Gastroesophageal sphincter (tissue), 3 donors: ENCODE measurements at regions not wholly inside any gene's neighbourhood (a gene's known extent, or its start where the extent isn't known, plus 50 kb on each side); places are given as distances from the start of the nearest gene placed in this dataset.

Experiments used
- CTCF ChIP-seq, 4 experiments: fragments of 200-600 bp in 2 of 4; fragments of 450-650 bp in 2 of 4; sonication (generic) in 1 of 4; IDR thresholded peaks; one replicate each; pipeline ENCODE4 v1.5.1; 2017 to 2019; ENCODE audit warnings: antibody characterized with exemption in 4 of 4, mild to moderate bottlenecking in 2 of 4, moderate library complexity in 2 of 4
- EP300 ChIP-seq: sonication (generic); formaldehyde crosslinking; IDR thresholded peaks from one replicate; pipeline ENCODE4 v1.6.1; 2017; ENCODE audit warnings: antibody characterized with exemption, mild to moderate bottlenecking
- POLR2A ChIP-seq, 2 donors: fragments of 450-650 bp; IDR thresholded peaks; one replicate each; pipeline ENCODE4 v1.6.1; 2017; ENCODE audit warnings: antibody characterized with exemption in 2 of 2, mild to moderate bottlenecking in 2 of 2, moderate library complexity in 1 of 2
- POLR2AphosphoS5 ChIP-seq: sonication (generic); formaldehyde crosslinking; IDR thresholded peaks from one replicate; pipeline ENCODE4 v1.6.1; 2017; ENCODE audit warnings: antibody characterized with exemption

- TF ChIP-seq CTCF (IDR thresholded peaks at IDR 0.05): no peak
- no peak for TF ChIP-seq POLR2A (IDR thresholded peaks at IDR 0.05)
- TF ChIP-seq EP300: no peak
- TF ChIP-seq POLR2AphosphoS5: no peak
Observed at GRCh38 chr10:56881218-56881617, 520.2 kb upstream of the ZWINT start.
